Loucy (cell line): ENCODE measurements at regions not wholly inside any gene's neighbourhood (a gene's known extent, or its start where the extent isn't known, plus 50 kb on each side); places are given as distances from the start of the nearest gene placed in this dataset.

Source experiments
- H2AFZ ChIP-seq: fragments of 200-600 bp; sonication (generic); 2 replicates; pipeline ENCODE4 v1.6.0; 2016; ENCODE audit warnings: antibody characterized with exemption, mild to moderate bottlenecking, low read length, moderate library complexity
- H3F3A ChIP-seq: fragments of 200-600 bp; 2 replicates; pipeline ENCODE4 v1.6.0; 2016; ENCODE audit warnings: antibody characterized with exemption, low read depth, mild to moderate bottlenecking
- H3K27me3 ChIP-seq: fragments of 200-600 bp; sonication (generic); 2 replicates; pipeline ENCODE4 v1.6.1; 2014; ENCODE audit warnings: low read length, mild to moderate bottlenecking; ENCODE audit not compliant: insufficient read depth, poor library complexity, severe bottlenecking
- H3K36me3 ChIP-seq: fragments of 200-600 bp; sonication (generic); 2 replicates; pipeline ENCODE4 v1.6.1; 2016; ENCODE audit warnings: low read length; ENCODE audit not compliant: insufficient read depth
- H3K4me1 ChIP-seq: fragments of 200-600 bp; sonication (generic); 2 replicates; pipeline ENCODE4 v1.5.1; 2014; ENCODE audit warnings: low read length, mild to moderate bottlenecking; ENCODE audit not compliant: insufficient read depth, poor library complexity, severe bottlenecking
- H3K4me2 ChIP-seq: fragments of 200-600 bp; sonication (generic); 2 replicates; pipeline ENCODE4 v1.6.0; 2014; ENCODE audit warnings: antibody characterized with exemption, low read length, low read depth, mild to moderate bottlenecking; ENCODE audit not compliant: poor library complexity, severe bottlenecking
- H3K4me3 ChIP-seq: fragments of 200-600 bp; sonication (generic); 2 replicates; pipeline ENCODE4 v1.5.1; 2014; ENCODE audit warnings: low read length, mild to moderate bottlenecking, mixed read lengths; ENCODE audit not compliant: poor library complexity, severe bottlenecking
- H3K79me2 ChIP-seq: fragments of 200-600 bp; sonication (generic); 2 replicates; pipeline ENCODE4 v1.6.1; 2014; ENCODE audit warnings: low read length; ENCODE audit not compliant: insufficient read depth
- H3K9ac ChIP-seq: fragments of 200-600 bp; sonication (generic); 2 replicates; pipeline ENCODE4 v1.6.0; 2014; ENCODE audit warnings: mild to moderate bottlenecking, low read depth, low read length, moderate library complexity; ENCODE audit not compliant: poor library complexity, severe bottlenecking
- H3K9me2 ChIP-seq: fragments of 200-600 bp; sonication (generic); replicated peaks from 2 replicates; pipeline ENCODE4 v1.6.1; 2016; ENCODE audit warnings: low read depth, low read length, mixed read lengths
- H3K9me3 ChIP-seq: fragments of 200-600 bp; sonication (generic); 2 replicates; pipeline ENCODE4 v1.6.1; 2014; ENCODE audit warnings: mild to moderate bottlenecking, antibody characterized with exemption, low read length, low read depth; ENCODE audit not compliant: insufficient read depth
- H4K20me1 ChIP-seq: fragments of 200-600 bp; sonication (generic); 2 replicates; pipeline ENCODE4 v1.6.0; 2014; ENCODE audit warnings: antibody characterized with exemption, low read length, mild to moderate bottlenecking; ENCODE audit not compliant: insufficient read depth, poor library complexity, severe bottlenecking
- EZH2phosphoT487 ChIP-seq: fragments of 200-600 bp; IDR thresholded peaks from 2 replicates; pipeline ENCODE4 v1.6.1; 2018; ENCODE audit warnings: antibody characterized with exemption, mild to moderate bottlenecking, moderate library complexity, borderline replicate concordance
- TF ChIP-seq, protein P1 (sequence below): fragments of 200-600 bp; sonication (generic); conservative IDR thresholded peaks from 2 replicates; pipeline ENCODE4 v1.5.1; 2014; ENCODE audit warnings: mild to moderate bottlenecking, antibody characterized with exemption, low read length

DNA sequence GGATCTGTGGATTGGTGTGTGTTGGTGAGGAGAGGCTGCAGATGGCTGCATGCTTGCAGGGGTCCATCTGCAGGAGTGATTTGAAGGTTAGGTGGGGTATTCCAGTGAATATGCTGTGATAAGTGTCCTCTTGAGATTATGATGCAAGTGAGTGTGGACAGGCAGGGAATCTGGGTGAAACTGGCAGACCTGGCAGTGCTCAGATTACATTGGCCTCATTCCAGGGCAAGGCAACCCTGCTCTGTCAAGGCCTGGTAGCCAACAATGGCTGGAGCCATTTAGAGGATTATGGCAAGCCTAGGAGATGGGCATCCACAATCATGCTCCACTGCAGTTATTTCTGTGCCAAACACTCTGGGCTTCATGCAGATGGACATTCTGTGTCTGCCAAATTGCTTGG lies 113.9 kb downstream of the RTL3 start:
- Histone ChIP-seq H3K36me3 (no peaks in the 10 kb centered on the region), H3F3A (no peaks in the 10 kb centered on the region), H3K9ac (no peak overlapping the region), H3K79me2 (no peaks in the 10 kb centered on the region), H3K9me3 (0 out of 2 replicates have a peak, but pooled peaks cover 6% of the 10 kb centered on the region), H3K4me2 (no peak overlapping the region), H4K20me1 (no peaks in the 10 kb centered on the region), H3K4me1 (no peaks in the 10 kb centered on the region), H3K9me2 (no peaks in the 10 kb centered on the region), H3K27me3 (no peaks in the 10 kb centered on the region), H3K4me3 (no peak overlapping the region), H2AFZ (no peak overlapping the region)
- TF ChIP-seq, protein P1, sequence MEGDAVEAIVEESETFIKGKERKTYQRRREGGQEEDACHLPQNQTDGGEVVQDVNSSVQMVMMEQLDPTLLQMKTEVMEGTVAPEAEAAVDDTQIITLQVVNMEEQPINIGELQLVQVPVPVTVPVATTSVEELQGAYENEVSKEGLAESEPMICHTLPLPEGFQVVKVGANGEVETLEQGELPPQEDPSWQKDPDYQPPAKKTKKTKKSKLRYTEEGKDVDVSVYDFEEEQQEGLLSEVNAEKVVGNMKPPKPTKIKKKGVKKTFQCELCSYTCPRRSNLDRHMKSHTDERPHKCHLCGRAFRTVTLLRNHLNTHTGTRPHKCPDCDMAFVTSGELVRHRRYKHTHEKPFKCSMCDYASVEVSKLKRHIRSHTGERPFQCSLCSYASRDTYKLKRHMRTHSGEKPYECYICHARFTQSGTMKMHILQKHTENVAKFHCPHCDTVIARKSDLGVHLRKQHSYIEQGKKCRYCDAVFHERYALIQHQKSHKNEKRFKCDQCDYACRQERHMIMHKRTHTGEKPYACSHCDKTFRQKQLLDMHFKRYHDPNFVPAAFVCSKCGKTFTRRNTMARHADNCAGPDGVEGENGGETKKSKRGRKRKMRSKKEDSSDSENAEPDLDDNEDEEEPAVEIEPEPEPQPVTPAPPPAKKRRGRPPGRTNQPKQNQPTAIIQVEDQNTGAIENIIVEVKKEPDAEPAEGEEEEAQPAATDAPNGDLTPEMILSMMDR, result no peak
- TF ChIP-seq EZH2phosphoT487, result no peak

DNA sequence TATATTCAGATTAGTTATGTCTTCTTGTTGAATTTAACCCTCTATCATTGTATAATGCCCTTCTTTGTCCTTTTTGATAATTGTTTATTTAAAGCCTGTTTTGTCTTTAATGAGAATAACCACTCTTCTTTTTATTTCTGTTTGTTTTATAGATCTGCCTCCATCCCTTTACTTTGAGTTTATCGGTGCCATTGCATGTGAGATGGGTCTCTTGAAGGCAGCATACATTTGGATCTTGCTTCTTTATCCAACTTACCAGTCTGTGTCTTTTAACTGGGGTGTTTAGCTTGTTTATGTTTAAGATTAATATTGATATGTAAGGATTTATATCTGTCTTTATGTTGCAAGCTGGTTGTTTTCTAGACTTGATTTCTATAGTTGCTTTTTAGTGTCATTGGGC lies 115.8 kb downstream of the RTL3 start:
- Histone ChIP-seq H3K9ac (no peak overlapping the region), H3F3A (no peaks in the 10 kb centered on the region), H3K4me1 (no peaks in the 10 kb centered on the region), H3K9me2 (no peaks in the 10 kb centered on the region), H4K20me1 (no peaks in the 10 kb centered on the region), H3K9me3 (0 out of 2 replicates have a peak, but pooled peaks cover 6% of the 10 kb centered on the region), H3K79me2 (no peaks in the 10 kb centered on the region), H3K27me3 (no peaks in the 10 kb centered on the region), H3K36me3 (no peaks in the 10 kb centered on the region), H3K4me2 (no peak overlapping the region), H3K4me3 (no peak overlapping the region), H2AFZ (no peak overlapping the region)
- TF ChIP-seq EZH2phosphoT487, result no peak
- TF ChIP-seq, protein P1, result no peak

DNA sequence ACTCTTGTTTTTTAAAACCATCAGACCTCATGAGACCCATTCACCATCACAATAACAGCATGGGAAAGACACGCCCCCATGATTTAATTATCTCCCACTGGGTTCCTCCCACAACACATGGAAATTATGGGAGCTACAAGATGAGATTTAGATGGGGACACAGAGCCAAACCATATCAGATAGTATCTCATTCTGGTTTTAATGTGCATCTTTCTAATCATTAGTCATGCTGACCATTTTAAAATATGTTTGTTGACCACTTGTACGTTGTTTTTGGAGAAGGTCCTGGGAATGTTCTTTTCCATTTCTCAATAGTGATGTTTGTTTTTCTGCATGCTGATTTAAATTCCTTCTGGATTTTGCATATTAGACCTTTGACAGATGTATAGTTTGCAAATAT lies 119.0 kb downstream of the RTL3 start:
- Histone ChIP-seq H3K4me1 (peaks cover 5% of the 10 kb centered on the region), H4K20me1 (no peaks in the 10 kb centered on the region), H3K27me3 (no peaks in the 10 kb centered on the region)

More for the DNA sequence above, 119.0 kb downstream of the RTL3 start:
- Histone ChIP-seq H3K4me3 (no peak overlapping the region), H3F3A (no peaks in the 10 kb centered on the region), H3K9me3 (0 out of 2 replicates have a peak, but pooled peaks cover 6% of the 10 kb centered on the region), H3K9ac (no peak overlapping the region), H3K79me2 (no peaks in the 10 kb centered on the region), H3K9me2 (no peaks in the 10 kb centered on the region), H2AFZ (no peak overlapping the region), H3K4me2 (no peak overlapping the region), H3K36me3 (no peaks in the 10 kb centered on the region)
- TF ChIP-seq, protein P1, result no peak
- TF ChIP-seq EZH2phosphoT487, result no peak
